ENCODE measurements at regions not wholly inside any gene's neighbourhood (a gene's known extent, or its start where the extent isn't known, plus 50 kb on each side); places are given as distances from the start of the nearest gene placed in this dataset.
"Not testable (repeated sequence)": the region's sequence is repeated elsewhere in the genome, so short reads cannot be mapped to it uniquely, and the experiment has no call there.

DNA sequence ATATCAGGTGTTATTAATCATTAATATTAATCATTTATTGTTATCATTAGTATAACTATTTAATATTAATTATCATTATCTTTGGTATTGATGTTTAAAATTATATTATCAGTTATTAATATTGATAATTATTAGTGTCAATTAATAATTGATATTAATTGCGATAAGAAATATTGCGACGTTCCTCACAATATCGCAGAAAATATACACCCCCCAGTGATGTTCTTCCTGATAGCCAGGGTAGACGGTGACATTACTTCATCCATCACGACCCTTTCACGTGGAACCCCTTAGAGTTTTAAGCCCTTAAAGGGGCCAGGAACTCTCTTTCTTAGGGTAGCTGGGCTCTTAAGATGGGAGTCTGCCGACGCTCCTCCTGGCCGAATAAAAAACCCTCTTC lies 98.6 kb upstream of the OSBPL11 start:
- no peak overlapping the region for H3K4me3 ChIP-seq (ENCODE audit: low read depth, low read length)
- H3K27me3 ChIP-seq (ENCODE audit: control insufficient read depth, insufficient read depth, low read length), result no peaks in the 10 kb centered on the region
- no peaks in the 10 kb centered on the region for H3K36me3 ChIP-seq (ENCODE audit: control insufficient read depth, insufficient read depth, low read length)
- DNase-seq (ENCODE audit: low read depth), result no peak
- TF ChIP-seq CTCF (IDR thresholded peaks at IDR 0.05; ENCODE audit: insufficient read depth, low read length, poor library complexity, severe bottlenecking), result no peak

DNA sequence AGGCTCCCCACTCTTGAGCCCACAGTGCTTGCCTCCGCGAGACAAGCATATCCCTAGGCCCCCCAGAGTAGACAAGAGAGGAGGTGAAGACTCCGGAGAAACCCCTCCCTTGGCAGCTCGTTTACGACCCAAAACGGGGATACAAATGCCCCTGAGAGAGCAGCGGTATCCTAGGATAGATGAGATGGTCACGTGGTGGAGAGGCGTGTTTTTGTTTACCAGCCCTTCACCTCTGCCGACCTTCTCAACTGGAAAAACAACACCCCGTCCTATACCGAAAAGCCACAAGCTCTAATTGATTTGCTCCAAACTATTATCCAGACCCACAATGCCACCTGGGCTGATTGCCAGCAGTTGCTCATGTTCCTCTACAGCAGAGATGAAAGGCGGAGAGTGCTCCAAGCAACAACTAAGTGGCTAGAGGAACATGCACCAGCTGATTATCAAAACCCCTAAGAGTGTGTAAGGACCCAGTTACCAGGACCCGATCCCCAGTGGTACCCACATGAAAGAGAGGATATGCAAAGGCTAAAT lies 99.5 kb upstream of the OSBPL11 start:
- no peak for TF ChIP-seq CTCF (IDR thresholded peaks at IDR 0.05; ENCODE audit: insufficient read depth, low read length, poor library complexity, severe bottlenecking)
- Histone ChIP-seq H3K4me3 (ENCODE audit: low read depth, low read length) (no peak overlapping the region), H3K27me3 (ENCODE audit: control insufficient read depth, insufficient read depth, low read length) (no peaks in the 10 kb centered on the region), H3K36me3 (ENCODE audit: control insufficient read depth, insufficient read depth, low read length) (no peaks in the 10 kb centered on the region)
- no peak for DNase-seq (ENCODE audit: low read depth)

DNA sequence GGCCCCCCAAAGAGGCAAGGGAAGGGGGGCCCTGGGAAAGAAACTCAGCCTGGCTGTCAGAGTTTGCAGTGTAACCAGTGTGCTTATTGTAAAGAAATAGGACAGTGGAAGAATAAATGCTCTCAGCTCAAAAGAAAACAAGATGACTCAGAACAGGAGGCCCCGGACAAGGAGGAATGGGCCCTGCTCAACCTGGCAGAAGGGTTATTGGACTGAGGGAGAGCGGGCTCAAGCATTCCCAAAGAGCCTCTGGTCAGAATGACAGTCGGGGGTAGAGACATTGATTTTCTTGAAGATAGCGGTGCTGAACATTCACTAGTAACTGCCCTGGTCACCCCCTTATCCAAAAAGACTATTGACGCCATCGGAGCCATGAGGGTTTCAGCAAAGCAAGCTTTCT lies 100.4 kb upstream of the OSBPL11 start:
- Histone ChIP-seq H3K27me3 (ENCODE audit: control insufficient read depth, insufficient read depth, low read length) (no peaks in the 10 kb centered on the region), H3K4me3 (ENCODE audit: low read depth, low read length) (no peak overlapping the region), H3K36me3 (ENCODE audit: control insufficient read depth, insufficient read depth, low read length) (no peaks in the 10 kb centered on the region)
- no peak for TF ChIP-seq CTCF (IDR thresholded peaks at IDR 0.05; ENCODE audit: insufficient read depth, low read length, poor library complexity, severe bottlenecking)
- DNase-seq (ENCODE audit: low read depth), result no peak

GRCh38 chr3:125697126-125697525 lies 101.8 kb upstream of the OSBPL11 start:
- not testable (repeated sequence) for H3K4me3 ChIP-seq (ENCODE audit: low read depth, low read length); DNase-seq (ENCODE audit: low read depth); H3K36me3 ChIP-seq (ENCODE audit: control insufficient read depth, insufficient read depth, low read length); H3K27me3 ChIP-seq (ENCODE audit: control insufficient read depth, insufficient read depth, low read length)

GRCh38 chr3:125697979-125698640 lies 102.8 kb upstream of the OSBPL11 start:
- DNase-seq (ENCODE audit: low read depth); H3K36me3 ChIP-seq (ENCODE audit: control insufficient read depth, insufficient read depth, low read length); H3K27me3 ChIP-seq (ENCODE audit: control insufficient read depth, insufficient read depth, low read length); H3K4me3 ChIP-seq (ENCODE audit: low read depth, low read length): not testable (repeated sequence)

DNA sequence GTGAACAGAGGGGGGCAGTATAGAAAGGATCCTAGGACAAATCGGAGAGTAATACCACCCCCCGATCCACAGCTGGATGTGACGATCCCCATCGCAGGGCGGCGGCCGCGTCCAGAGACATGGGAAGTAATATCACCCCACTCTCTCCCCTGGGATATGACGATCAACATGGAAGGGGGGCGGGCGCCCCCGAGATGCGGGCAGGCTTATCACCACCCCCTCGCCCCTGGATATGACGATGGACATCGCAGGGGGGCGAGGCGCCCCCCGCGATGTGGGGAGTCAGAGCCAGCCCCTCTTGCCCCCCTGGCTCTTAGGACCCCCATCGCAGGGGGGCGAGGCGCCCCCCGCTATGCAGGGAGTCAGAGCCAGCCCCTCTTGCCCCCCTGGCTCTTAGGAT lies 120.4 kb upstream of the OSBPL11 start:
- TF ChIP-seq CTCF (IDR thresholded peaks at IDR 0.05; ENCODE audit: insufficient read depth, low read length, poor library complexity, severe bottlenecking), result no peak
- no peaks in the 10 kb centered on the region for H3K36me3 ChIP-seq (ENCODE audit: control insufficient read depth, insufficient read depth, low read length)
- H3K4me3 ChIP-seq (ENCODE audit: low read depth, low read length), result no peak overlapping the region
- no peaks in the 10 kb centered on the region for H3K27me3 ChIP-seq (ENCODE audit: control insufficient read depth, insufficient read depth, low read length)
- DNase-seq (ENCODE audit: low read depth), result no peak

DNA sequence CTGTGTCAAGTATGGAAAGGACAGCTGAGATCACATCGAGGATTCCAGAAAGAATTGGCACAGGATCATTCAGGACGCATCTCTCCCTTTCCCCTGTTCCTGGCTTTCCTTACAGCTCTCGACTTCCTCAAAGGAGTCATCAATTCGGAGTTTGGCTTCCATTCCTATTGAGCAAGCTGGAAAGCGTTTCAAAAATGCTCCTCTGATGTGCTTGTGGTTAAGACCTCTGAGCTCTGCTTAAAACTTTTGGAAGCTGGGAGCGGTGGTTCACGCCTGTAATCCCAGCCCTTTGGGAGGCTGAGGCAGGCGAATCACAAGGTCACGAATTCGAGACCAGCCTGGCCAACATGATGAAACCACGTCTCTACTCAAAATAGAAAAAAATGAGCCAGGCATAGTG lies 136.9 kb upstream of the OSBPL11 start:
- not testable (repeated sequence) for DNase-seq (ENCODE audit: low read depth); H3K4me3 ChIP-seq (ENCODE audit: low read depth, low read length)

DNA sequence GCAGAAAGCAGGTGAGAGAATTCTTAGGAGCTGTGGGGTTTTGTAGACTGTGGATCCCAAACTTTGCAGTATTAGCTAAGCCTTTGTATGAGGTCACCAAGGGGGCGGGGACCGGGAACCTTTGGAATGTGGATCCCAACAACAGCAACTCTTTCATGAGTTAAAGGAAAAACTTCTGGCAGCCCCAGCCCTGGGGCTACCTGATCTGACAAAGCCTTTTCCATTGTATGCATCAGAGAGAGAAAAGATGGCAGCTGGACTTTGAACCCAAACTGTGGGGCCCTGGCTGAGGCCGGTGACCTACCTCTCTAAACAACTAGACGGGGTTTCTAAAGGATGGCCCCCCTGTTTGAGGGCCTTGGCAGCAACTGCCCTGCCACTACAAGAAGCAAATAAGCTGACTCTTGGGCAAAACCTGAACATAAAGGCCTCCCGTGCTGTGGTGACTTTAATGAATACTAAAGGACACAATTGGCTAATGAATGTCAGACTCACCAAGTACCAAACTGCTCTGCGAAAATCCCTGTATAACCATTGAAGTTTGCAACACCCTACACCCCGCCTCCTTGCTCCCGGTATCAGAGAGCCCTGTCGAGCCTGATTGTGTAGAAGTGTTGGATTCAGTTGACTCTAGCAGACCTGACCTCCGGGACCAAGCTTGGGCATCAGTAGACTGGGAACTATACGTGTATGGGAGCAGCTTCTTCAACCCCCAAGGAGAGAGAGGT lies 146.9 kb upstream of the OSBPL11 start:
- DNase-seq (ENCODE audit: low read depth); H3K27me3 ChIP-seq (ENCODE audit: control insufficient read depth, insufficient read depth, low read length); H3K4me3 ChIP-seq (ENCODE audit: low read depth, low read length); H3K36me3 ChIP-seq (ENCODE audit: control insufficient read depth, insufficient read depth, low read length): not testable (repeated sequence)

More for the DNA sequence above, 136.9 kb upstream of the OSBPL11 start:
- H3K36me3 ChIP-seq (ENCODE audit: control insufficient read depth, insufficient read depth, low read length); H3K27me3 ChIP-seq (ENCODE audit: control insufficient read depth, insufficient read depth, low read length): not testable (repeated sequence)

- H3K27me3 ChIP-seq (ENCODE audit: control insufficient read depth, insufficient read depth, low read length); DNase-seq (ENCODE audit: low read depth): not testable (repeated sequence)
Measured at GRCh38 chr3:125742845-125743244, 147.5 kb upstream of the OSBPL11 start.

DNA sequence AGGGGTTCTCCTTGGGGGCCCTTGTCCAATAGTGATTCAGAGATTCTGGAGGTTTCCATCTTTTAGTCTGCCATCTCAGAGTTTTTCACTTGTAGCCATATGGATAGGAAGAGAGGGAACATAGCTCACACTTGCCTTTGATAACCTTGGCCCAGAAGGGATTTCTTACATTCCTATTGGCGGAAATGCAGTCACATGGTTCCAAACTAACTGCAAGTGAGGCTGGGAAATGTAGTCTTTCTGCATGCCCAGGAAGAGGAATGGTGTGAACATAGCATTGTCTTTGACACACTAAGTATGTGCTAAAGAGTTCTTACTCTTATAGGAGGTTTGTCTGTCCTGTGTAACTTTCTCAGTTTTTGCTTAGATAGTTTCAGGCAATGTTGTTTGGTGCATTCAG lies 161.8 kb upstream of the OSBPL11 start:
- not testable (repeated sequence) for H3K36me3 ChIP-seq (ENCODE audit: control insufficient read depth, insufficient read depth, low read length); H3K4me3 ChIP-seq (ENCODE audit: low read depth, low read length); DNase-seq (ENCODE audit: low read depth); H3K27me3 ChIP-seq (ENCODE audit: control insufficient read depth, insufficient read depth, low read length)

More at GRCh38 chr3:125742845-125743244, 147.5 kb upstream of the OSBPL11 start:
- not testable (repeated sequence) for H3K4me3 ChIP-seq (ENCODE audit: low read depth, low read length); H3K36me3 ChIP-seq (ENCODE audit: control insufficient read depth, insufficient read depth, low read length)

Data from kidney epithelial cell (primary cell).